Activated CD4-positive, alpha-beta T cell treated with anti-CD3 and anti-CD28 coated beads, Interleukin-2, amount 50 U/mL, for 4 hours (primary cell): ENCODE measurements at regions not wholly inside any gene's neighbourhood (a gene's known extent, or its start where the extent isn't known, plus 50 kb on each side); places are given as distances from the start of the nearest gene placed in this dataset.

Experiments used
- DNase-seq, 2 experiments: peaks; one replicate each; pipeline ENCODE4 v3.0.0-alpha.2; 2020

- DNase-seq, result no peak
Observed at GRCh38 chr3:132239587-132239986, 77.6 kb upstream of the ACP3 start.

DNA sequence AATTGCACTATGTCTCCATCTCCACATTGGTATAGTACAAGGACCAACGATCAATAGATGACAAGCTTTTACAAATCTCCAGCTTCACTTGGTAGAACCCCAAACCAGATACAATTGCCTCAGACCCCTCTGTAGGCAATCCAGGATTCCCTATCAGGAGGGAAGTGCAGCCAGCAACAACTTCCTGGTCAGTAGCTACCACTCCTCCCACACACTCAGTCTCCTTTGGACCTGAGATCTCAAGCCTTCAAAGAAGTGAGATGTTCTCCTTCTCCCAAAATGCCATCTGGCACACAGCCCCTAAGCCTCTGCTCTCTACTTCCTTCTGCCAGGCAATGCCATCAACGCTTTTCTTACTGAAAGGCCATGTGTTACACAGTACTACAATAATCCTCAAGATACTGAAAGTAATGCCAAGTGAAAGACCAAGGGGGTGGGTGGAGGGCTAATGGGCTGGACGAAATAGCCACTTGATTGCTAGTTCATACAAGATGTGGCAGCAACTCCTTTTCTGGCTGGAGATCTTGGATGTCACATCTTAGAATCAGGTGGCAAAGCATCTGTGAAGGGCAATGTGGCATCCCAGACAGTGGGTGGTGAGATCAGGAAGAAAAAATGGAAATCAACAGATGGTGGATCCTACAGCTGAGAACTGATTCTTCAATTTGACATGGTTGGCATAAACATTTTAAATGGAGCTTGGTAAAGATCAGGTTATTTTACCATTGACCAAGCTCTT lies 75.3 kb upstream of the ACP3 start:
- no peak for DNase-seq

DNA sequence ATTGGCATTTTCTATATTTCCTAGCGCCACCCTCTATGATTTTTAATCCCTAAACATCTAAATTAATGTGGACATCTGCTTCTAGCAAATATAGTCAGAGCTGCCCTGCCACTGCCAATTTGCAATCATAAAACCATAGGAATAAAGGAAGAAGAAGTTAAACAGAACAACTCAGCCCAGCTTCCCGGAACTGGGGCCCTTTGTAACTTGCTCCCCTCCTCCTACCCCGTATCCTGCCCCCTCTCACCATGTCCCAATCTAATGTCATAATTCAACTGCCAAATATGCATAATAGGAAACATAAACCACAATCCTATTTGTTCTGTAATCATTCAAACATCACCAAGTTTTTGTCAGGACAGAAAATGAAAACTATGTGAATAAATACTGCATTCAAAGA lies 74.4 kb upstream of the ACP3 start:
- no peak for DNase-seq

- DNase-seq, result no peak
Observed at GRCh38 chr3:132245552-132246142, 71.6 kb upstream of the ACP3 start.

GRCh38 chr3:132246212-132246611 lies 71.0 kb upstream of the ACP3 start:
- DNase-seq, result no peak

GRCh38 chr3:132247211-132247610 lies 70.0 kb upstream of the ACP3 start:
- DNase-seq, result no peak

GRCh38 chr3:132248490-132248889 lies 68.7 kb upstream of the ACP3 start:
- no peak for DNase-seq

- no peak for DNase-seq
Observed at GRCh38 chr3:132253262-132253878, 63.8 kb upstream of the ACP3 start.

- DNase-seq, result no peak
Observed at GRCh38 chr3:132254076-132254755, 63.0 kb upstream of the ACP3 start.

GRCh38 chr3:132255041-132255745 lies 62.0 kb upstream of the ACP3 start:
- no peak for DNase-seq

- no peak for DNase-seq
Observed at GRCh38 chr3:132256989-132257388, 60.2 kb upstream of the ACP3 start.

GRCh38 chr3:132261506-132261905 lies 55.7 kb upstream of the ACP3 start:
- DNase-seq, result no peak

DNA sequence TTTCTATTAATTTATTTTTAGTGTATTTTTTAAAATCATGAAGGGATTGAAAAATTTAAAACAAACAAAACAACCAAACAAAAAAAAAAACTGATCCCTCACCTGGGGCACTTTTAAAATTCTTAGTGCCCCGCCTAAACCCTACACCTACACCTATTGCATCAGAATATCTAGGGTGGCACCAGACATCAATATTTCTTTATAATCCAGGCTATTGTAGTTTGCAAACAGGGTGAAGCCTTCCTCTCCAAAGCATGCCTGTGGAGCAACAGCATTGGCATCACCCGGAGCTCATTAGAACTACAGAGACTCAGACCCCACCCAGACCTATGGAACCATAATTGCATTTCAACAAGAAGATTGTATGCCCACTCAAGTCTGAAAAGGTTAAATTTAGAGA lies 54.9 kb upstream of the ACP3 start:
- no peak for DNase-seq

DNA sequence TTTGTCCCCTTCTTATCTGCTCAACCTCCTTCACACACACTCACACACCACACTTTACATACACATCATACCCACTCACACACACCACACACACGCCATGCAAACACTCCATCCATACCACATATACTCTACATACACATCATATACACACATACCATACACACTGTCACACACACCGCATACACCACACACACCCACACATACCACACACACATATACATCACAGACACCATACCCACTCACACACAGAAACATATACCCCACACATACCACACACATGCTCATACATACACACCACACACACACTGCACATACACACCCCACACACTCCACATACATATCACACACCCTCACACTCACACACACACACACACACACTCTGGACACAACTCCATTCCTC lies 54.3 kb upstream of the ACP3 start:
- DNase-seq, result no peak

GRCh38 chr3:132265028-132265427 lies 52.2 kb upstream of the ACP3 start:
- no peak for DNase-seq

DNA sequence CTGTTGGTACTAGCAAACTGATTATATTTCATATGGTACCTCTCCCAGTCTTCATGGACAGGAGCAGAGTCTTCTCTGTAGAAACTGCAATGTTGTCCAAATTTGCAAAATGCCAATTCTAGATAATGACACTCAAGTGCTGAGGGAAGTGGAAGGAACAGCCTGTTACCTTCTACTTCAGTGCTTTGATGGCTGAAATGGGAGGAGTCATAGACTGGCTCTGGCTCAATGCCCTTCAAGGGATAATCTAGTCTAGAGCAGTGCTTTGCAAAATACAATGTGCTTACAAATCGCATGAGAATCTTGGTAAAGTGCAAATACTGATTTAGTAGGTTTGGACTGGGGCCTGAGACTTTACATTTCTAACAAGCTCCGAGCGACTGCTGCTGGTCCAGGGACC lies 51.7 kb upstream of the ACP3 start:
- DNase-seq, result no peak

DNA sequence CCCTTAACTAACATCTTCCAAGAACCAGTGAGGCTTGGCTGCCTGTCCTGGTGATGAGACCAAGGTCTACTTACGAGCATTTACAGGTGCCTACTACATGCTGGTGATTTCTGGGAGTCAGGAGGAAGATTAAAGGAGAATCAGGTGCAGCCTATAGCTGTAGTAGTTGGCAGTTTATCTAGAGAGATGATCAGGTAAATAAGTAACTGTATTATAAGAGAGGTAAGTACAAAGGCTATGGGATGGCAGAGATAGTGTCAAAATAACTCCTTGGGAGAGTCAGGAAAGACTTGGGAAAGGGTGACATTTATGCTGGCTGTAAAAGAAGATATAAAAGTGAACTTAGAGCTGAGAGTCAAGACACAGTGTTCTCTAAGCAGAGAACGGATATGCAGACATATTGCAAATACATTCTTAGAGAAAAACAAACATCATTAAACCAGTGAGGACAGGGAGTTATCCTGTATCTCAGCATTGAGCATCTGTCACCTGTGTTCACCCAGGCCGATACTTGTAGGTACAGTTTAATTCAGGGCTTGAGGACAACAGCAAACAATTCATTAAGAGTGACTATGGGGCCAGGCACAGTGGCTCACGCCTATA lies 49.7 kb upstream of the ACP3 start:
- DNase-seq, result no peak
